ENCODE measurements at regions not wholly inside any gene's neighbourhood (a gene's known extent, or its start where the extent isn't known, plus 50 kb on each side); places are given as distances from the start of the nearest gene placed in this dataset.

GRCh38 chr4:8760561-8760960 lies 111.1 kb downstream of the HMX1 start:
- Histone ChIP-seq H3K4me3 (ENCODE audit: low read length) (no peak overlapping the region), H3K9me3 (ENCODE audit: low read length) (no peaks in the 10 kb centered on the region), H3K4me1 (ENCODE audit: insufficient read depth, low read length) (no peaks in the 10 kb centered on the region), H3K36me3 (ENCODE audit: insufficient read depth, low read length) (no peaks in the 10 kb centered on the region), H3K27ac (ENCODE audit: low read depth, low read length) (no peak overlapping the region), H3K27me3 (ENCODE audit: insufficient read depth, low read length, poor library complexity, severe bottlenecking) (no peaks in the 10 kb centered on the region)
- no peak overlapping the region for H3K27ac Mint-ChIP-seq
- ChIA-PET CTCF (no interaction called here), POLR2A (no interaction called here)
- DNase-seq, result peak in 1 of 5 donors; percentile 13
- no peaks in the 10 kb centered on the region for H3K4me1 Mint-ChIP-seq
- no peak overlapping the region for H3K4me3 Mint-ChIP-seq
- no peaks in the 10 kb centered on the region for H3K27me3 Mint-ChIP-seq
- no peaks in the 10 kb centered on the region for H3K36me3 Mint-ChIP-seq
- H3K9me3 Mint-ChIP-seq, result no peaks in the 10 kb centered on the region

- ChIA-PET CTCF (no interaction called here), POLR2A (no interaction called here)
- H3K27me3 Mint-ChIP-seq, result no peaks in the 10 kb centered on the region
- H3K4me1 Mint-ChIP-seq, result no peaks in the 10 kb centered on the region
- Histone ChIP-seq H3K9me3 (ENCODE audit: low read length) (no peaks in the 10 kb centered on the region), H3K36me3 (ENCODE audit: insufficient read depth, low read length) (no peaks in the 10 kb centered on the region), H3K4me1 (ENCODE audit: insufficient read depth, low read length) (no peaks in the 10 kb centered on the region), H3K4me3 (ENCODE audit: low read length) (no peak overlapping the region), H3K27me3 (ENCODE audit: insufficient read depth, low read length, poor library complexity, severe bottlenecking) (no peaks in the 10 kb centered on the region), H3K27ac (ENCODE audit: low read depth, low read length) (no peak overlapping the region)
- H3K9me3 Mint-ChIP-seq, result no peaks in the 10 kb centered on the region
- DNase-seq, result peak in 1 of 5 donors; percentile 5
- no peaks in the 10 kb centered on the region for H3K36me3 Mint-ChIP-seq
- H3K27ac Mint-ChIP-seq, result no peak overlapping the region
- no peak overlapping the region for H3K4me3 Mint-ChIP-seq
Observed at GRCh38 chr4:8759987-8760386, 111.7 kb downstream of the HMX1 start.

- no peak overlapping the region for H3K27ac Mint-ChIP-seq
- no peaks in the 10 kb centered on the region for H3K9me3 Mint-ChIP-seq
- no peaks in the 10 kb centered on the region for H3K36me3 Mint-ChIP-seq
Observed at GRCh38 chr4:8756816-8757215, 114.8 kb downstream of the HMX1 start.

GRCh38 chr4:8754634-8755589 lies 116.7 kb downstream of the HMX1 start:
- POLR2A ChIA-PET, result no interaction called here
- DNase-seq, result peak in 1 of 5 donors; percentile 21
- Mint-ChIP-seq H3K36me3 (no peaks in the 10 kb centered on the region), H3K4me1 (no peaks in the 10 kb centered on the region), H3K4me3 (no peak overlapping the region), H3K27ac (no peak overlapping the region), H3K9me3 (no peaks in the 10 kb centered on the region), H3K27me3 (no peaks in the 10 kb centered on the region)
- H3K4me1 ChIP-seq (ENCODE audit: insufficient read depth, low read length), result no peaks in the 10 kb centered on the region
- no peaks in the 10 kb centered on the region for H3K36me3 ChIP-seq (ENCODE audit: insufficient read depth, low read length)
- no peaks in the 10 kb centered on the region for H3K27me3 ChIP-seq (ENCODE audit: insufficient read depth, low read length, poor library complexity, severe bottlenecking)
- no peak overlapping the region for H3K4me3 ChIP-seq (ENCODE audit: low read length)
- CTCF ChIA-PET, result no interaction called here
- no peaks in the 10 kb centered on the region for H3K9me3 ChIP-seq (ENCODE audit: low read length)
- no peak overlapping the region for H3K27ac ChIP-seq (ENCODE audit: low read depth, low read length)

More at GRCh38 chr4:8756816-8757215, 114.8 kb downstream of the HMX1 start:
- Mint-ChIP-seq H3K4me3 (no peak overlapping the region), H3K27me3 (no peaks in the 10 kb centered on the region), H3K4me1 (no peaks in the 10 kb centered on the region)
- Histone ChIP-seq H3K4me3 (ENCODE audit: low read length) (no peak overlapping the region), H3K9me3 (ENCODE audit: low read length) (no peaks in the 10 kb centered on the region), H3K27ac (ENCODE audit: low read depth, low read length) (no peak overlapping the region), H3K4me1 (ENCODE audit: insufficient read depth, low read length) (no peaks in the 10 kb centered on the region), H3K27me3 (ENCODE audit: insufficient read depth, low read length, poor library complexity, severe bottlenecking) (no peaks in the 10 kb centered on the region), H3K36me3 (ENCODE audit: insufficient read depth, low read length) (no peaks in the 10 kb centered on the region)
- ChIA-PET CTCF (no interaction called here), POLR2A (no interaction called here)
- DNase-seq, result peak in 1 of 5 donors; percentile 18

GRCh38 chr4:8748236-8748575 lies 123.4 kb downstream of the HMX1 start:
- H3K9me3 ChIP-seq (ENCODE audit: low read length), result no peaks in the 10 kb centered on the region
- H3K36me3 ChIP-seq (ENCODE audit: insufficient read depth, low read length), result no peaks in the 10 kb centered on the region
- H3K4me3 ChIP-seq (ENCODE audit: low read length), result no peak overlapping the region
- no peaks in the 10 kb centered on the region for H3K4me1 ChIP-seq (ENCODE audit: insufficient read depth, low read length)
- Mint-ChIP-seq H3K27me3 (peaks cover 4% of the 10 kb centered on the region in 2 donors), H3K4me3 (no peak overlapping the region), H3K9me3 (peaks cover 0 to 4% (median 2%) of the 10 kb centered on the region in 5 donors), H3K36me3 (no peaks in the 10 kb centered on the region), H3K4me1 (no peaks in the 10 kb centered on the region), H3K27ac (no peak overlapping the region)
- CTCF ChIA-PET, result no interaction called here
- POLR2A ChIA-PET, result no interaction called here
- H3K27me3 ChIP-seq (ENCODE audit: insufficient read depth, low read length, poor library complexity, severe bottlenecking), result no peaks in the 10 kb centered on the region
- peak in 1 of 5 donors; percentile 26 for DNase-seq
- H3K27ac ChIP-seq (ENCODE audit: low read depth, low read length), result no peak overlapping the region

GRCh38 chr4:8747467-8748235 lies 124.0 kb downstream of the HMX1 start:
- Mint-ChIP-seq H3K4me1 (no peaks in the 10 kb centered on the region), H3K36me3 (no peaks in the 10 kb centered on the region), H3K27me3 (peaks cover 4 to 5% of the 10 kb centered on the region in 2 donors), H3K27ac (no peak overlapping the region), H3K9me3 (peaks cover 0 to 4% (median 2%) of the 10 kb centered on the region in 5 donors), H3K4me3 (no peak overlapping the region)
- H3K9me3 ChIP-seq (ENCODE audit: low read length), result no peaks in the 10 kb centered on the region
- H3K27ac ChIP-seq (ENCODE audit: low read depth, low read length), result no peak overlapping the region
- ChIA-PET CTCF (no interaction called here), POLR2A (no interaction called here)
- H3K4me3 ChIP-seq (ENCODE audit: low read length), result no peak overlapping the region
- DNase-seq, result peak in 1 of 5 donors; percentile 30
- H3K27me3 ChIP-seq (ENCODE audit: insufficient read depth, low read length, poor library complexity, severe bottlenecking), result no peaks in the 10 kb centered on the region
- no peaks in the 10 kb centered on the region for H3K36me3 ChIP-seq (ENCODE audit: insufficient read depth, low read length)
- no peaks in the 10 kb centered on the region for H3K4me1 ChIP-seq (ENCODE audit: insufficient read depth, low read length)

GRCh38 chr4:8746523-8747466 lies 124.8 kb downstream of the HMX1 start:
- ChIA-PET CTCF (no interaction called here), POLR2A (no interaction called here)
- Mint-ChIP-seq H3K9me3 (peaks cover 0 to 4% (median 2%) of the 10 kb centered on the region in 5 donors), H3K27ac (no peak overlapping the region), H3K27me3 (peaks cover 4 to 5% of the 10 kb centered on the region in 2 donors), H3K4me3 (no peak overlapping the region), H3K36me3 (no peaks in the 10 kb centered on the region), H3K4me1 (no peaks in the 10 kb centered on the region)
- H3K36me3 ChIP-seq (ENCODE audit: insufficient read depth, low read length), result no peaks in the 10 kb centered on the region
- no peaks in the 10 kb centered on the region for H3K9me3 ChIP-seq (ENCODE audit: low read length)
- H3K4me3 ChIP-seq (ENCODE audit: low read length), result no peak overlapping the region
- H3K27me3 ChIP-seq (ENCODE audit: insufficient read depth, low read length, poor library complexity, severe bottlenecking), result no peaks in the 10 kb centered on the region
- no peaks in the 10 kb centered on the region for H3K4me1 ChIP-seq (ENCODE audit: insufficient read depth, low read length)
- peak in 1 of 5 donors; percentile 6 for DNase-seq
- H3K27ac ChIP-seq (ENCODE audit: low read depth, low read length), result no peak overlapping the region

Data from CD8-positive, alpha-beta memory T cell (primary cell).